Hepatic stellate cell (primary cell): ENCODE measurements at regions not wholly inside any gene's neighbourhood (a gene's known extent, or its start where the extent isn't known, plus 50 kb on each side); places are given as distances from the start of the nearest gene placed in this dataset.

Experiments used
- DNase-seq: peaks from one replicate; pipeline ENCODE4 v3.0.0; 2011; ENCODE audit warnings: low spot score

GRCh38 chr10:131799429-131799828 is 101.4 kb upstream of the PPP2R2D start:
- DNase-seq, result no peak

GRCh38 chr10:131802156-131802915 is 98.5 kb upstream of the PPP2R2D start:
- no peak for DNase-seq

- DNase-seq, result no peak
Observed at GRCh38 chr10:131802996-131803395, 97.8 kb upstream of the PPP2R2D start.

- DNase-seq, result no peak
Observed at GRCh38 chr10:131803860-131804425, 96.9 kb upstream of the PPP2R2D start.

- no peak for DNase-seq
Observed at GRCh38 chr10:131804551-131805295, 96.1 kb upstream of the PPP2R2D start.

GRCh38 chr10:131805696-131806095 is 95.1 kb upstream of the PPP2R2D start:
- DNase-seq, result no peak

GRCh38 chr10:131806146-131806545 is 94.7 kb upstream of the PPP2R2D start:
- DNase-seq, result no peak

GRCh38 chr10:131806646-131807317 is 94.0 kb upstream of the PPP2R2D start:
- DNase-seq, result no peak

GRCh38 chr10:131808370-131808930 is 92.4 kb upstream of the PPP2R2D start:
- DNase-seq, result no peak

GRCh38 chr10:131810036-131810804 is 90.6 kb upstream of the PPP2R2D start:
- DNase-seq, result no peak

- no peak for DNase-seq
Observed at GRCh38 chr10:131810805-131811629, 89.8 kb upstream of the PPP2R2D start.

GRCh38 chr10:131811630-131812403 is 89.0 kb upstream of the PPP2R2D start:
- no peak for DNase-seq

- no peak for DNase-seq
Observed at GRCh38 chr10:131812736-131813604, 87.8 kb upstream of the PPP2R2D start.

- DNase-seq, result no peak
Observed at GRCh38 chr10:131814567-131815265, 86.1 kb upstream of the PPP2R2D start.

- no peak for DNase-seq
Observed at GRCh38 chr10:131815266-131816156, 85.3 kb upstream of the PPP2R2D start.

GRCh38 chr10:131816157-131816775 is 84.5 kb upstream of the PPP2R2D start:
- no peak for DNase-seq
